BJ (cell line): ENCODE measurements at regions not wholly inside any gene's neighbourhood (a gene's known extent, or its start where the extent isn't known, plus 50 kb on each side); places are given as distances from the start of the nearest gene placed in this dataset.

Experiments used
- CTCF ChIA-PET: fragments of 350-600 bp; formaldehyde crosslinking; extraction: SDS; loops from one replicate; lab custom pipeline; 2021; ENCODE audit warnings: antibody characterized with exemption, inconsistent platforms; lab: Yijun Ruan, JAX
- POLR2A ChIA-PET: fragments of 300-600 bp; sonication (Branson Sonifier 250); formaldehyde crosslinking; extraction: SDS; loops from one replicate; lab custom pipeline; 2021; ENCODE audit warnings: antibody characterized with exemption; lab: Charles Lee
- DNase-seq: peaks from one replicate; pipeline ENCODE4 v3.0.0-alpha.2; 2011; ENCODE audit warnings: low read depth
- H3K27me3 ChIP-seq: 2 replicates; pipeline ENCODE4 v1.6.0; 2011; ENCODE audit warnings: low read length; ENCODE audit not compliant: control insufficient read depth, insufficient read depth
- H3K36me3 ChIP-seq: 2 replicates; pipeline ENCODE4 v1.5.1; 2011; ENCODE audit warnings: low read length; ENCODE audit not compliant: control insufficient read depth, insufficient read depth
- H3K4me3 ChIP-seq: 2 replicates; pipeline ENCODE4 v1.5.1; 2011; ENCODE audit warnings: low read depth, mild to moderate bottlenecking, control low read depth, low read length
- CTCF ChIP-seq: IDR thresholded peaks from 2 replicates; pipeline ENCODE4 v1.5.1; 2011; ENCODE audit warnings: low read depth, mild to moderate bottlenecking, control low read depth, inconsistent platforms, low read length, moderate library complexity; ENCODE audit not compliant: insufficient read depth

- H3K27me3 ChIP-seq = peaks cover 6% of the 10 kb centered on the region
- POLR2A ChIA-PET = no interaction called here
Observed at GRCh38 chr13:109685203-109685602, 101.2 kb downstream of the IRS2 start.

GRCh38 chr13:109684824-109685202 is 101.6 kb downstream of the IRS2 start:
- Histone ChIP-seq H3K4me3 (no peak overlapping the region), H3K27me3 (peaks cover 6% of the 10 kb centered on the region), H3K36me3 (no peaks in the 10 kb centered on the region)
- POLR2A ChIA-PET = no interaction called here
- CTCF ChIA-PET = no interaction called here
- no peak for TF ChIP-seq CTCF
- DNase-seq = no peak

More at GRCh38 chr13:109685203-109685602, 101.2 kb downstream of the IRS2 start:
- H3K36me3 ChIP-seq = no peaks in the 10 kb centered on the region
- no peak for DNase-seq
- H3K4me3 ChIP-seq = no peak overlapping the region
- CTCF ChIA-PET = no interaction called here
- TF ChIP-seq CTCF = no peak

GRCh38 chr13:109684084-109684823 is 102.1 kb downstream of the IRS2 start:
- no peak for TF ChIP-seq CTCF
- Histone ChIP-seq H3K4me3 (no peak overlapping the region), H3K27me3 (peaks cover 6% of the 10 kb centered on the region), H3K36me3 (no peaks in the 10 kb centered on the region)
- no peak for DNase-seq
- ChIA-PET CTCF (interaction anchor here (0.6 kb wide), 1 partner anchor 911 kb away, joined by 3 read pairs; no protein-coding TSS in a partner anchor), POLR2A (no interaction called here)

GRCh38 chr13:109682534-109683244 is 103.7 kb downstream of the IRS2 start:
- DNase-seq = no peak
- CTCF ChIA-PET = interaction anchor here (0.6 kb wide), 1 partner anchor 14 kb away, joined by 3 read pairs; no protein-coding TSS in a partner anchor
- H3K27me3 ChIP-seq = peaks cover 6% of the 10 kb centered on the region
- POLR2A ChIA-PET = interaction anchor here (0.5 to 0.6 kb wide), 2 partner anchors 55 to 112 kb away, joined by 4 to 14 read pairs; no protein-coding TSS in a partner anchor
- no peak overlapping the region for H3K4me3 ChIP-seq
- TF ChIP-seq CTCF = no peak
- H3K36me3 ChIP-seq = no peaks in the 10 kb centered on the region

GRCh38 chr13:109680930-109681329 is 105.5 kb downstream of the IRS2 start:
- Histone ChIP-seq H3K4me3 (no peak overlapping the region), H3K27me3 (peaks cover 5% of the 10 kb centered on the region), H3K36me3 (no peaks in the 10 kb centered on the region)
- no peak for DNase-seq
- no peak for TF ChIP-seq CTCF
- CTCF ChIA-PET = no interaction called here
- POLR2A ChIA-PET = no interaction called here
